Activated T-cell treated with anti-CD3 and anti-CD28 coated beads for 4 hours (primary cell): ENCODE measurements at regions not wholly inside any gene's neighbourhood (a gene's known extent, or its start where the extent isn't known, plus 50 kb on each side); places are given as distances from the start of the nearest gene placed in this dataset.

Source experiments
- DNase-seq: peaks from one replicate; pipeline ENCODE4 v3.0.0-alpha.2; 2020

DNA sequence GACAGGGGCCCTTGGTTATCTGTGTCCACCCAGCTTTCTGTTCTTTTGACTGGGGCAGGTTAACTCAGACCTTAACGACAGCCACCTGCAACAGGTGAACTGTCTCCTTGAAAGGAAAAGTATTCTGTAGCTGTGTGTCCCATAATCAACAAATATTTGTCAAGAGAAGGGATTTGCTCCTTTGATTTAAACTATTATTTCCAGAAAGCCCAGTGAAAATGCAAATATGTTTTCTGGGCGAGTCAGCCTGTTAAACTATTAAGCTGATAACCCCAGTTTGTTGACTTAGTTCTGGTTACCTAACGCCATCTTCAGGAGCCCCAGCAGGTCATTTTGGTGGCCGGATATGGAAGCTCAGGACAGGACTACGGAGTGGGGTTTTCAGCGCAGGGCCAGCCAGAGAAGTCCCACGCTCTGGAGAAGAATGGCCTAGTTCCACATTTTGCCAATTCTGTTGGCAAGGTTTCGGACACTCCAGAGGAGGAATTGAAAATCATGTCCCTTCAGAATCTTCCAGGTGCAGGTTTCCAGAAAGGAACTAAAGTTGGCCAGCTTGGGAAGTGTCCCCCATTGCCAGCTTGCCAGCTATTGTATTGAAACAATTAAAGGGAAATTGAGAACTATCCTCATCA is 54.5 kb downstream of the ADRA2A start:
- no peak for DNase-seq

DNA sequence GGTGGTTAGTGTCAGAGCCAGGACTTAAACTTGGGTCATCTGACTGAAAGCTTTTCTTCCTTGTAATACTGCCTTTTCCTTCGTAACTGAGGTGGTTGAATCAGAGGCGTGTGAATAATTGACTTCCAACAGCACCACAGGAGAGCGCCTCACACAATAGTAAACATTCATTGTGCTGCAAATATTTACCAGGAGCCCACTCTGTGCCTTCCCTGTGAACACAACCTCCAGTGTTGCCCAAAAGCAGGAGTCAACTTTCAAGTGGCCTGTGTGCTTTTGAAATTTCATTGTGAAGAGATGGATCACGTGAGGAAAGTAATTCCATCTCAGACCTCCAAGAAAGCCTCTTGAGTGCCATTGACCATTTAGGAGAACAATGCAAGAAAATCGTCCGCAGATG is 60.2 kb downstream of the ADRA2A start:
- no peak for DNase-seq

DNA sequence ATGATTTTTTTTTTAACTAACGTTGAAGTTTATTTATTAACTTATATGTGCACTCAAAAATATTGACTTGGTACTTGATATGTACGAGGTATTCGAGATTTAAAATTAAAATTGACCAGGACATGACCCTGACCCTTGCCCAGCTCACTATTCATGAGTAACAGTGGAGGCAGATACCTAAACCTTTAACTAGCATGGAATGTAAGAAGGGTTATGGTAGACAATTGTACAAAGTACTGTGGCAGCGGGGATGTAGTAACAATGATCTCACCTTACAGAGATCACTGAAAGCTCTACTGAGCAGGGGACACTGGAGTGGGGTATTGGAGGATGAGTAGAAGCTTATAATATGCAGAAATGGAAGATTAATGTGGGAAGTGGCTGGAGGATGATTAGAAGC is 60.8 kb downstream of the ADRA2A start:
- DNase-seq: no peak

DNA sequence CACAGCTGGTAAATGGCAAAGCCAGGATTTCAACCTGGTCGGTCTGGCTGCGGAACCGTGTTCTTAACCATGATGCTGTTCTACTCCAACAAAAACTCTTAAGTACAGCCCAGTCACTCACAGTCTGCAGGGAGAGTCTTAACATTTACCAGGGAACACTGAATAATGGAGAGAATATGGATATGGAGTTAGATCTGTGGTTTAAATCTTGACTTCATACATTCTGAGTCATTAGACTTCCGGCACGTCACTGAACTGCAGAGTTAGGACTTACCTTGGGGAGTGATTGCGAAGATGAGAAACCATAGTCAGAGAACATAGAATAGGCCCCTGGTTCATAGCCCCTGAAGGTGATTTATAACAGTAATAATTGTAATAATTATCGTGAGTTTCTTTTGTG is 61.7 kb downstream of the ADRA2A start:
- no peak for DNase-seq

DNA sequence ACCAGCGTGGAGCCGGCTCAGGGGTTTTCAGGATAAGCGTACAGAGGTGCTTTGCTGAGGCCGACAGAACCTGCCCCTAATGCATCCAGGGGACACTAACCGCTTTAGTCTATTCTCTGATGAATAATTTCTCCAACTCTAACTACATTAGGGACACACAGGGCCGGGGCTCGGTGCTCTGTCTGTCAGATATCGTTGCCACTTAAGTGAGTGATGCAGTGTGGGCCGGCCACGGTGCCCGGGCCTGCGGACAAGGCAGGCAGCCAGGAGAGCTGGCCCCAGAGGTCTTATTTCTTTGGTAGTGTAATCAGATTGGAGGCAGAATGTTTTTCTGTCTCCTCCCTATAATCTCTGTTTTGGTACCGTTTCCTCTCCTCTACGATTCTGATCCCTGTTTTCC is 62.7 kb downstream of the ADRA2A start:
- no peak for DNase-seq

DNA sequence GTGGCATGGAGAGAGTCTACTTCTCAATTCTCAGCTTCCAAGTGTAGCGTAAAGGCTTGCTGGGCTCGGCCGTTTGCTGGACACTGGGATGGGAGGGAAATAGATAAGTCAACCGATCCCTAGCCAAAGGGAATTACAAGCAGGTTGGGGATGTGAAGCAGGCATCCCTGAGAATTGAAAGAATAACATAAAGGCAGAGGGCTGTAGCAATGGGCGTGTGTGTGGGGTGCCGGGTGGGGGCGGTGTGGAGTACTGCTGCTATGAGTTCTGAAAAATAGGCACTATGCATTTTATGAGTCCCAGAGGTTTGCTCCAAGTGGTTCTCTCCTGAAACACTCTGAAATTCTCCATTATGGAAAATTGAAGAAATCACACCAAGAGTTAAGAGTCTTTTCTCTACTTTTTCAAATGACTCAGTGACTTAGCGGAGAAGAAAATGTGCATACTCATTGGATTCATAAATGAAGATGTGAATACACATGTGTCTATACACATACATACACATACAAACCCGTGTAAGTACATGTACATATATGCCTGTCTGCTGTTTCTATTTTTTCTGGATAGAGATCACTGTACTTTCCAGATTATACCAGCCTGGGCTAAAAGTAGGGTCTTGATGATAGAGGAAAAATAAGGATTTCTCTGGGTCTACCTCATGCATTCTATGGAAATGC is 65.4 kb downstream of the ADRA2A start:
- DNase-seq: no peak

DNA sequence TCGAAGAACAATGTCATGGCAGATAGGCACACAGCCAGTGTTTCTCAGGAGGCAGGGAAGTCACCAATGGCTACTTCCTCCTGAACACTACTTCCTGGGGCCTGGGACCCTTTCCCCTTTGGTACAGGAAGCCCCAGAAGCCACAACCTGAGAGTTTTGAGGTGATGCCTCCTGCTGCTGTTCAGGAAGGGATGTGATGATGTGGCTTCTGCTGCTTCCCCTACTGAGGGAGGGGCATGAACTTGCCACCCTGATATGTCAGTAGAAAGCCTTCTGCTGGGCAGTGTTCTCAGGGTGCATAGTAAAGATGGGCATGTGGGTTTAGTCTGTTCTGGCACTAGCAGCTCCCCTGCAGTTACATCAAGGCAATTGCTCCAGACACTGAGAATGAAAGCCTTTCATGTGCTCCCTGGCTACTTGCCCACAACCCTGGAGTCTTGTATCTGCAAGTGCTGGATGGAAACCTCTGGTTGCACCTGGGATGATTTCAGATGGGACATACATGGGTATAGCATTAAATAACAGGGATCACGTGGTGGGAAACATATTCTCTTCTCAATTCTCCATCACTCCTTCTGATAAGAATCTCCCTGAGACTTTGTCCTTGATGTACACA is 69.3 kb downstream of the ADRA2A start:
- DNase-seq: no peak

DNA sequence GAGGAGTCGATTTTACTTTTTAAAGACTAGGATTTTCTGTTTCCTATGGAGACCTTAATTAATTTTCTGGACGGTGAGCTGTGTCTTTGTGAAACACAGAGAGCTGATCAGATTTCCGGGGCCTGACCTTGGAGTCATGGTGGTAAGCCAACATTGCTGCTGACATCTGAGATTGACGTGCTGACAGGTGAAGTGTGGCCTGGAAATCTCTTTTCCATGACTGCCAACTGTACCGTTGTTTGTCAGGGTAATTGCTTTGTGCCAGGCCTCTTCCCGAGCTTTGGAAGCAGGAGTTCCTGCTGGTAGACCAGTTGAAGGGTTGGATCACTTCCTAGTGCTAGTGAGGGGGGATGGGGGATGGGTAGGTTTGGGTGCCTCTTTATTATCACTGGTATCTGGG is 71.2 kb downstream of the ADRA2A start:
- DNase-seq: no peak

DNA sequence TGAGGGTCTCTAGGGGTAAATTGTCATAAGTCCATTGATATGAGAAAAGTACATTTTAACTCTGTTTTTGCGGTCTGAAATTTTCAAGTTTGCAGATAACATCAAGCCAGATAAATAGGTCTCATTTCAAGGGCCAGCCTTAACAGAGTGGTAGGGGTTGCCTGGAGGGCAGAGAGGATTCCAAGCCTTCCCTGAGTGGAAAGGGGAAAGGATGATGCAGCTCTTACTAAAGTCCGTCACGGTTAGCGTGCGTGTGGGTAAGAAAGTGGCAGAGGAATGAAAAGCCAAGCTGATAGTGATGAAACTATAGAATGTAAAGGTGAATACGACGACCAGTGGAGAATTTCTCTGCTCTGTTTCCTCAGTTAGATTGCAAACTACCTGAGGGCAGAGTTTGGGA is 71.6 kb downstream of the ADRA2A start:
- DNase-seq: no peak

DNA sequence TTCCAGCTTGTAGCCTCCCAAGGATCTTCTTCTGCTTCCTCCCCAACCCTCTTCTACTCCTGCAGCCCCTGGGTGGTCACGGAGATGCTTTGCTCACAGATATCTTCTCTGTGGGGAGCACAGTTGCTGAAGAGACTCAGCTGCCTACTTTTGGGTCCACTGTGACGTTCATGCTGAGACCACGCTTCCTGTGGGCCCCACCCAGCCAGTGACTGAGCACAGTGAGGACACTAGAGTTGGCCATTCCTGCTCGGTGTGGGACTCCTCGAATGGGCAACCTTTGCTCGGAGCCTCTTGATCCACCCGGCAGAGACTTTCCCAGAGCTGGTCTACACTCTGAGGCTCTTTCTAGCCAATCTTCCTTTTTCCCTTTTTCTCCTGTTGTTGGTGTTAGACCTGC is 73.9 kb downstream of the ADRA2A start:
- DNase-seq: no peak

DNA sequence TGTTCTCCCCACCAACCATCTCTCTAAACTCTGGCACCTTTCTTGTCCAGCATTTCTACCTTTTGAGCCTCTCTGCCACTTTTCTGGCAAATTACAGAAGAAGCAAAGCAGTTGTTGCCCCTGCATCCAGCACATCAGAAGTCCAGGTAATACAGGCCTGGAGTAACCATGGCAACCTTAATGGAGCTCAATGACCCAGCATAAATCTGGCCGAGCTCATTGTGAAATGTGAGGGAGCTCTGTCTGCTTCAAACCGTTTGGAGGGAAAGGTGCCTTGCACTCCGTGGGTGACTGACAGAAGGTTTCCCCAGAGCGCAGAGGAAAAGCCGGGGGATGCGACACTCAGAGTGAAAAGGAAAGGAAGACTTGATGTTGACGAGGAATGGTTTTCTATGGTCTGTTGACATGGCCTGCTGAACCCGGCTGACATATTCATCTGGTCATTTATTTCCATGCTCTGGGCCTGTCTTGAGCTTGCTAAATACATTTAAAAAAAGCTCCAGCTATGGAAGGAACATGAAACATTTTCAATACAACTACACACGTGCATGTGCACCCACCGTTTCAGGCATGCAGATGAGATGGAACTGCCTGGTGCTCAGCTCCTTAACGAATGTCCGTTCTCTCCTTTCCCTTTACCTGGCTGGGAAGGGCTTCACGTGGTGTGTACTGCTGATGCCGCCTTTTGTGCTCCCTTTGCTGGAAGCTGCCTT is 74.9 kb downstream of the ADRA2A start:
- no peak for DNase-seq

DNA sequence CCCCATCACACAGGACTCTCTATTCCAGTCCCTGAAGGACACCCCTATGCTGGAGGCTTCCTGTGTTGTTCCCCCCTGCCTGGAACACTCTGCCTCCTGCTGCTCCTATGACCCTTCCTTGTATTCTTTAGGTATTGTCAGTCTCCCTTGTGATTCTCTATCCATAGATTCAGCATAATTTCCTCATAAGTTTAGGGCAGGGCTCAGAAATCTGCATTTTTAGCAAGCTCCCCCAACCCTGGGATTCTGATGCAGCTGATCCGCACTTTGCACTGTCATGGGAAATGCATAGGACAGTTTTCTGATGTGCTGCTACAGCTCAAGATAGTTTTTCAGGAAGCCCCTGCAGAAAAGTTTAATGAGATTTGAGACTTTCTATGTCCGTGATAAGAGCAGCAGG is 79.9 kb downstream of the ADRA2A start:
- no peak for DNase-seq

DNA sequence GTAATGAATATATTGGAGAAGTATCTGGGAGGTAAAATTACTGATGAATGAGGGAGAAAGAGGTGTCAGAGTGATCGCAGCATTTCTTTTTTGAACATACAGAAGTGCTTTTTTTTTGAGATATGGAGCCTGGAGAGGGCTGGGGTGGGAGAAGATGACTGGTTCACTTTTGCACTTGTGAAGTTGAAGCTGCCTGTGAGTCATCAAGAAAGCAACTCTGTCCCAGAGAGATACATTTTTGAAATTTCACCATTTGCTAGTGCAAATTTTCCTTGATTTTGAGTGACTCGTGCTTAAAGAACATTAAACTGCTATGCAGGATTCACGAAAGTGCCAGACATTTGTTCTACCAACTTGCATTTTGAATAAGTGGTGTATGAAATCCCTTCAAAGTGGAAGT is 81.8 kb downstream of the ADRA2A start:
- DNase-seq: no peak

DNA sequence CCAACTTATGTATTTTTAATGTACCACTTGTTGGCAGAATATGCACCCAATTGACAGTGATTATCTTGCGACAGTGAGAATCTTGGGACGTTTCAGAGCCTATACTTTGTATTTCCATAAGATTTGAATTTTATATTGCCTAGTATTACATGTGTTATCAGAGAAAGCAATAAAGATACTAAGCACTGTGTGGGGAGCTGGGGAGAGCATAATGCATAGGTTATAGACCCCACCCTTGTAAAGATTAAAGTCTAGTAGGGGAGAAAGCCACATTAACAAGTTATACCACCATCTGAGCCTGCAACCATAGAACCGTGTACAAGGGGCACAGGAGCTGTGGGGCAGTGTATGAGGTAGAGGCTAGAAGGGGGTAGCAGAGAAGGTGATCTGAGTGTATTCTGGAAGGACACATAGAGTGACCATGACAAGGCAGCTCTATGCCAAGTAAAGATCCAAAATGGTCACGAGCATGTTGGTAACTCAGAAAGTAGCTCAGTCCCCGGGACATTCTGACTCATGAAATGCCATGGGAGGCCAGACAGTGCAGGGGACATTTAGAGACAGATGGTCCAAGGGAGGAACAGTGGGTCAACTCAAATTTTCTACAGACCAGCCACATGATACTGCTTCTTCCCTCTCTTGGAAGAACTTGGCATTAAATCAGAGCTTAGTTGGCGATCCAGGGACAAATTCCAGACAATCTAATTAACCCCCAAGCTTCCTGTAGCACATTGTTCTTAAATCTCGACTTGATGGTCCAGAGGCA is 84.5 kb downstream of the ADRA2A start:
- no peak for DNase-seq

DNA sequence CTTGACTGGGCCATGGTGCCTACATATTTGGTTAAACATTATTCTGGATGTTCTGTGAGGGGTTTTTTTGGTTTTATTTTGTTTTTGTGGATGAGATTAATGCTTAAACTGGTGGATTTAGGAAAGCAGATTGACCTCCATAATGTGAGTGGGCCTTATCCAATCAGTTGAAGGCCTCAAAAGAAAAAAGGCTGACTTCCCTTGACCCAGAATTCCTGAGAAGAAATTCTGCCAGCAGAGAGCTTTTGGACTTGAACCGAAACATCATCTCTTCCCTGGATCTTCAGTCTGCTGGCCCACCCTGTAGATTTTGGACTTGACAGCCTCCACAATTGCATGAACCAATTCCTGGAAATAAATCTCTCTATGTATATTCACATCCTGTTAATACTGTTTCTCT is 94.4 kb downstream of the ADRA2A start:
- no peak for DNase-seq

DNA sequence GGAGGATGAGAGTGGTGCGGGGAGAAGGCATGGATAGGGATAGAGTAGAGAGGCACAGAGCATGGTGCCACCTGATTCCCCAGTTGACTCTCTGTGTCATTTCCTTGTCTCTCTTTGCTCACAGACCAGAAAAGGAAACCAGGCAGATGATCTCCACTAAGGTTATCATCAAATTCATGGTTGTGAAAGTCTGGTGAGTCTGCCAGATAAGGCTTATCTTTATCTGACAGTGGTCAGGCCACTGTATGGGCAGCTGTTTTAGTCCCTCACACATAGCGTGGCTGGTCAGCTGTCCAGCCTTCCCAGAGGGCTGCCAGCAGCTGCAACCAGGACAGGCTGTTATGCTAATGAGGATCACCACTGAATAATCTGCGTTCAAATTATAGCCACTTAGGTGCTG is 99.0 kb downstream of the ADRA2A start:
- DNase-seq: no peak

DNA sequence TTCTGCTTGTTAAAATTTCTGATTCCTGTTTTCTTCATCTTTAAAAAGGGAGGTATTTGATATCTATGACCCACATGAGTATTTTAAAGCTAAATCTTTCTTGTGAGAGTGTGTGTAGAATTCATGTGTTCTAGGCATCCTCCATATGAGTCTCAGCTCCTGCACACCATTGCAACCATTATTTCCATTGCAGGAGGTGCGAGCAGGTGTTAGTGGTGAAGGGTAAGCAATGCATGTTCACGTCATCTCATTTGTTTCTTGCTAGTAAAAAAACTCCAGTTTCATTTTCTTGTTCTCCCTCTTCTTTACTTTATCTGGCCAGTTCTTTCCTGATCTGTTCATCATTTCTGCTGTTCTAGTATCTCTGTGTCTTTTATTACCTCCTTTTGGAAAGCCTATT is 100.5 kb downstream of the ADRA2A start:
- no peak for DNase-seq

DNA sequence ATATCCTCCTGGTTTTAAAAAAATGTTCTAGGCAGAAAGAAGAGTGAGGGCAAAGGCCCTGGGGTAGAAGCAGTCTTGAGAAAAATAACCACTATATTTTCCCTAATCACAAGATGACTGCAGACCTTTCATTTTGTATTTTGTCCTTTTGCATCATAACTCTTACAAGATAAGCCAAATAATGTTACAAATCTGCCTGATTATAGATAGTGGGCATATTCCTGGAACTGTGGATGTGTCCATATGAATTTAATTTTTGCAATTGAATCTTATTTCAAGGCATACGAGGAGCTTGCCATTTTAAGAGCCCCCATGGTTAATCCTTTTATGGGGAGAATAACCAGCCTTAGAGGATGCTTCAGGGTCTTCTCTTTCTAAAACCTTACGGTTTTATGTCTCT is 102.7 kb downstream of the ADRA2A start:
- no peak for DNase-seq

DNA sequence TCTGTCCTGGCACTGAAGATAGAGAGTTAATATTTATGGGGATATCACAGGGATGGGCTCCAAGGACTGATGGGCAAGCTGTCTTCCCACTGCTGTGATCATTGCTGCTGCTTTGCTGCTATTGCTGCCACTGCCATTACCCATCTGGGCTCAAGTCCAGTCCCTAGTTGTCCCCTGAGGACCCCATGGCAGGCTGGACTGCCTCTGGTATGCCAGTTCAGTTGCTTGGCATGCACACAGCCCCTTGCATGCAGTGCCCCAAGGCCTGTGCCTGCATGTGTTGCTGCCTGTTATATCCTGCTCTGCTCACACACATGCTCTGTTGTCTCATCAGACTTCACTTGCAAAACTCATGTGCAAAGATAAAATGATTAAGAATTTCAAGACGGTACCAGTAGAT is 109.5 kb downstream of the ADRA2A start:
- DNase-seq: no peak

DNA sequence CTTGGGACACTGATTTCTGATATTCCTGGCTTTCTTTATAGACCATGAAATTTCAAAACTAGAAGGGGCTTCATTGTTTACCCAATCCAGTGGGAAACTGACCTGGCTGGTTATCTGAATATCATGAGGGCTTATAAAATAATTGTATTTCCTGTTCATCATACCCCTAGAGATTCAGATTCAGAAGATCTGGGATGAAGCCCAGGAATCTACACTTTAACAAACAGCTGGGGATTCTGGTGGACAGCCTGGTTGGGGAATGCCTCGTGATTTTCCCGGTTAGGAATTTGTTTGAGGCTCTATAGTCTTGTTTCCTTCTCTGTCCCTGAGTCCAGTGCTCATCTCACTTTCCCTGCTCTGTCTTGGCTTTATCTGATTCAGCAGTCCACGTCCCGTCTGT is 110.3 kb downstream of the ADRA2A start:
- DNase-seq: no peak

DNA sequence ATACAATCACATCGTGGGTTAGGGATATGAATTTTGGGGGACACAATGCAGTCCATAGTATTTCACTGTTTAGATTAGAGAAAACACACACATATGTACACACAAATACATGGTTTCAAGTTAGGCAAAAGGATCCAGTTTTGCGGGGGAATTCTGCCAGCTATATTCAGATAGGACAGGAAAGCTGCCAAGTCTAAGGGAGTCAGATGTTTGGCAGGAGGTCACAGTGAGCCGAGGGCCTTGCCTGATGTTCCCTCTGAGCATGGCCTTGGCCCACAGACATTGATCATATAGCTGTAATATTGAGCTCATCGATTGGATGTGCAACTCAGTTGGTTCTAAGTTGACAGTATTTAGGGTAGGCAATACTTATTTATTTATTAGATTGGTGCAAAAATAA is 122.8 kb downstream of the ADRA2A start:
- DNase-seq: no peak

DNA sequence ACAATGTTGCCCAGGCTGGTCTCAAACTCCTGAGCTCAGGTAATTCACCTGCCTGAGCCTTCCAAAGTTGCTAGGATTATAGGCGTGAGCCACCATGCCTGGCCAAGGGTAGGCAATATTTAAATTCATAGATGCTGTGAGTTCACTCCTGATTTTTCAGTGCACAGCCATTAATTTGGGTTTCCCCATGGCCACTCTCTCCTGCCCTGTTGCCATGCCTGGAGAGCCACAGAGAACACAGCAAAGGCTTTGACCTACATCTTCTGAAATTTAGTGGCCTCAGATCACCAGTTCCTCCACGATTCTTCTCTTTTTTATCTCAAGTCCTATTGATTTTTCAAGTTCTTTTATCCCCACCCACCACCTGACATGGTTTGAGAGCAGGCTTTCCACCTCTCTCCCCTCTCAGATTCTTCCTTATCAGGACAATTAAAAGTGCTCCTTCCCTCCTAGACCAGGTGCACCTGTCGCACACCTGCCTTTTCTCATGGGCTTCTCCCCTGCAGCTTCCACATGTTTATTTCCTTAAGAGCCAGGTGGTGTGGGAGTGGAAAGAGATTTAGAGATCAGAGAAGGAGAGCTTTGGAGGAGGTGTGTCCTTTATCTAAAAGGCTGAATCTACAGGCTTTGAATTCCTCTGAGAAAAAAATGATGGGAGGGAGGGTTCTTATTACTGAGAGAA is 123.8 kb downstream of the ADRA2A start:
- no peak for DNase-seq

DNA sequence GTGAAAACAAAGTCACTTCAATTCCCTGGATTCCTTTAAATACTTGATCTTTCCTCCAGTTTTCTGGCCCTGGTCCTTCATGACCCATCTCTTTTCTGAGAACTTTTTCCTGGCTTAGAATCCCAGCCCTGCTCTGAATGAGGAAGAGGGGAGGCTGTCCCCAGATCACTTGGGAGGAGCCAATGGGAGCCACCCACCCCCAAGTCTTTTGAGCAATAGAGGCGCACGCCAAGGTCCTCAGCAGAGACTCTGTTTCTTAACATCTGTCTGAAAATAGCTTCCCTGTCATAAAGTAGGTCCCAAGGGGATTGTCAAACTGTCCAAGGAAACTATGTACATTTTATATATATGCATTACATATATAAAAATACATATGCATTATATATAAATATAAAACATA is 126.8 kb downstream of the ADRA2A start:
- DNase-seq: no peak
